Astrocyte of the cerebellum (primary cell): ENCODE measurements at regions not wholly inside any gene's neighbourhood (a gene's known extent, or its start where the extent isn't known, plus 50 kb on each side); places are given as distances from the start of the nearest gene placed in this dataset.

Source experiments
- DNase-seq: peaks from one replicate; pipeline ENCODE4 v3.0.0-alpha.2; 2011; ENCODE audit warnings: low read depth
- H3K4me3 ChIP-seq: 2 replicates; pipeline ENCODE4 v1.5.1; 2011; ENCODE audit warnings: mild to moderate bottlenecking, low read depth, low read length, moderate library complexity
- CTCF ChIP-seq: IDR thresholded peaks from 2 replicates; pipeline ENCODE4 v1.5.1; 2012; ENCODE audit warnings: low read length, low read depth, moderate library complexity, mild to moderate bottlenecking; ENCODE audit errors: missing control alignments
- in situ Hi-C: cut with HindIII; loops from 2 replicates; pipeline ENCODE4 v1.10.0; 2017; ENCODE audit warnings: low sequenced_read_pairs

GRCh38 chr7:52911326-52911725, 124.1 kb upstream of the POM121L12 start:
- no peak for DNase-seq
- H3K4me3 ChIP-seq: no peak overlapping the region
- in situ Hi-C loops: no loop called here
- no peak for TF ChIP-seq CTCF

GRCh38 chr7:52909935-52910334, 125.5 kb upstream of the POM121L12 start:
- DNase-seq: no peak
- no peak for TF ChIP-seq CTCF
- in situ Hi-C loops: no loop called here
- no peak overlapping the region for H3K4me3 ChIP-seq

GRCh38 chr7:52909131-52909530, 126.3 kb upstream of the POM121L12 start:
- no peak overlapping the region for H3K4me3 ChIP-seq
- TF ChIP-seq CTCF: no peak
- no peak for DNase-seq
- in situ Hi-C loops: no loop called here

GRCh38 chr7:52897713-52898112, 137.7 kb upstream of the POM121L12 start:
- no peak for TF ChIP-seq CTCF
- DNase-seq: peak; percentile 26
- in situ Hi-C loops: no loop called here
- no peak overlapping the region for H3K4me3 ChIP-seq

GRCh38 chr7:52897288-52897687, 138.1 kb upstream of the POM121L12 start:
- DNase-seq: no peak
- in situ Hi-C loops: no loop called here
- no peak for TF ChIP-seq CTCF
- H3K4me3 ChIP-seq: no peak overlapping the region

- H3K4me3 ChIP-seq: no peak overlapping the region
- DNase-seq: no peak
- in situ Hi-C loops: no loop called here
- TF ChIP-seq CTCF: no peak
Observed at GRCh38 chr7:52877240-52877639, 158.2 kb upstream of the POM121L12 start.

GRCh38 chr7:52876402-52876801, 159.0 kb upstream of the POM121L12 start:
- DNase-seq: peak; percentile 33
- in situ Hi-C loops: no loop called here
- no peak for TF ChIP-seq CTCF

More at GRCh38 chr7:52876402-52876801, 159.0 kb upstream of the POM121L12 start:
- H3K4me3 ChIP-seq: no peak overlapping the region
